Stimulated activated naive CD8-positive, alpha-beta T cell treated with anti-CD3 and anti-CD28 coated beads, Interleukin-15, Interleukin-2, amounts not matched to agents 100 ng/mL and 50 ng/mL, for 24 hours (primary cell): ENCODE measurements at regions not wholly inside any gene's neighbourhood (a gene's known extent, or its start where the extent isn't known, plus 50 kb on each side); places are given as distances from the start of the nearest gene placed in this dataset.

Source experiments
- H3K27ac Mint-ChIP-seq: one replicate; pipeline ENCODE4 v1.8.0; 2021; ENCODE audit warnings: mild to moderate bottlenecking, mixed read lengths
- H3K27me3 Mint-ChIP-seq: one replicate; pipeline ENCODE4 v1.8.0; 2021; ENCODE audit warnings: mixed read lengths
- H3K36me3 Mint-ChIP-seq: one replicate; pipeline ENCODE4 v1.8.0; 2021; ENCODE audit warnings: low read depth, mixed read lengths
- H3K4me1 Mint-ChIP-seq: one replicate; pipeline ENCODE4 v1.8.0; 2021; ENCODE audit warnings: low read depth, mixed read lengths
- H3K4me3 Mint-ChIP-seq: one replicate; pipeline ENCODE4 v1.8.0; 2021; ENCODE audit warnings: mild to moderate bottlenecking, mixed read lengths
- H3K9me3 Mint-ChIP-seq: one replicate; pipeline ENCODE4 v1.8.0; 2021; ENCODE audit warnings: mixed read lengths

DNA sequence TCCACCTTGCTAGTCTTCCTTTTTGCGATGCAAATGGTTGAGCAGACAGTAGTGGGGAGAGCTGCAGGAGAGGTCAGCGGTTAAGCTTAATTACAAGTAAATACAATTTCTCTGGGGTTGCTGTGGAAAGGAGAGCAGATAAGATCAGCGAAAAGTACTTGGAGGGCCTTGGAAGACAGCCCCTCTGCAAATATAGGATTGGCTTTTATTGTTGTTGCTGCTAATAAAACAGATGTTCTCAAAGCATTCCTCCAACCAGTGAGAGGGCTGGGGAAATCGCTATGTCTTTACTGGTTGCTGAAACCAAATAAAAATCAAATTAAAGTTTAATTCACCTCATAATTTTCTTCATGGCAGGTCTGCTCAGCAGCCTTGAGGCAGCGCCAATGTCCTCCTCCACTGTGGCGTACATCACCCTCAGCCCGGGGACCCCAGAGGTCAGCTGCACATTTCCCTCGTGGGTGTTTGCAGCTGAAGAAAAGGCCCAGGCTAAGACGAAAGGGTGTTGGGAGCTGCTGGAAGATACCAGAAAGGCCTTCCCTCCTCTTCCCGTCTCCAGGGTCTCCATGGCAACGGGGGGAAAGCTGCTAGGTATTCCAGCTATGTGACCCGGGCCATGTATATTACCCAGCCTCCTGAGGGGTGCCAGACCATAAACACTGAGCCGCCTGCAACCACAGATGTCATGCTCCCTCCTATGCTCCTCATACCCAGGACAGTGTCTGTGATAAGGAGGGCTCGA is 54.6 kb upstream of the POU2F1 start:
- Mint-ChIP-seq H3K27me3 (peaks cover 38% of the 10 kb centered on the region), H3K4me1 (peaks cover 7% of the 10 kb centered on the region), H3K4me3 (no peak overlapping the region), H3K9me3 (no peaks in the 10 kb centered on the region), H3K36me3 (no peaks in the 10 kb centered on the region), H3K27ac (no peak overlapping the region)

DNA sequence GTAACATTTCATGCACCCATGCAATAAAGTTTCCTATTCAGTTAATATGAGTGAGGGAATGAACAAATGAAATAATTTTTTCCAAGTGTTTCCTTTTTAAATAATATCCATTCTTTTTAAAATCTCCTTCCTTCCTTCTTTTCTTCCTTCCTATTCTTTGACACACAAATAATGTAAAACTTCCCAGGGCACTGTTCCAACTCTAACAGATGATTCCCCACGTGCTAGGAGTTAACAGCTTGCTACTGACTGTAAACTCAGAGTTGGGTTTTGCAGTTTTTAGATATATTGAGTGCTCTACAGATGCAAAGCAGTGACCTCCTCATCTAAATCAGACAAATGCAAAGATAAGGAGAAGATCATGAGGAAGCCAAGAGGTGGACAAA is 54.0 kb upstream of the POU2F1 start:
- peaks cover 38% of the 10 kb centered on the region for H3K27me3 Mint-ChIP-seq
- peaks cover 7% of the 10 kb centered on the region for H3K4me1 Mint-ChIP-seq
- no peak overlapping the region for H3K4me3 Mint-ChIP-seq
- H3K36me3 Mint-ChIP-seq: no peaks in the 10 kb centered on the region
- no peaks in the 10 kb centered on the region for H3K9me3 Mint-ChIP-seq
- no peak overlapping the region for H3K27ac Mint-ChIP-seq

DNA sequence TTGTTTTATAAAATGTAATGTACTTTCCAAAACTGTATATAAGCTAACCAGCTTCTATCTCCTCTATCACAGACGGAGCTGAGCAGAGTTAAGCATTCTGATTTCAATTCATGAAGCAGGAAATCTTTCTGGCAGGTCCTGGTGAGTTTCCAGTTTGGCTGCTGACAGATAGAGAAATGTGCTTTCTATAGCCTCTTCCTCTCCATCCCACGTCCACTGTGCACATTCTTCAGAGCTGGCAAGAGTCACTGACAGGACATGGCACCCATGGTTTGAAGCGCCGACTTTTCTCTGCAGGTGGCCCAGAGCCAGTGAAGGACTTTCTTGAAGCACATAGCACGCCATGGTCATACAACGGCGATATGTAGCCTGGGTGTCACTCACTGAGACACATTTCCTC is 52.3 kb upstream of the POU2F1 start:
- Mint-ChIP-seq H3K36me3 (no peaks in the 10 kb centered on the region), H3K27ac (no peak overlapping the region), H3K4me1 (peaks cover 3% of the 10 kb centered on the region), H3K4me3 (no peak overlapping the region), H3K27me3 (peaks cover 42% of the 10 kb centered on the region), H3K9me3 (no peaks in the 10 kb centered on the region)

DNA sequence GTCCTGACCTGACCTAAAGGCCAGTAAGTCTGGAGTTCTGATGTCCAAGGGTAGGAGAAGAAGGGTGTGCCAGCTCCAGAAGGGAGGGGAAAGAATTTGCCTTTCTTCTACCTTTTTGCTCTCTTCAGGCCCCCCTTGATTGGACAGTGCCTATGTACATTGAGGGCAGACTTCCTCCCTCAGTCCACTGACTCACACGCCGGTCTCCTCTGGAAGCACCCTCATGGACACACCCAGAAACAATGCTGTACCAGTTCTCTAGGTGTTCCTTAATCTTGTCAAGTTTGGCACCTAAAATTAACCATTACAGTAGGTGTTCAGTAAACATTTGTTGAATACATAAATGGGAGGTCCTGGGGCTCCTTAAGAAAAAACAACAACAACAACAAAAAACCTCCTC is 51.0 kb upstream of the POU2F1 start:
- no peaks in the 10 kb centered on the region for H3K36me3 Mint-ChIP-seq
- peaks cover 47% of the 10 kb centered on the region for H3K27me3 Mint-ChIP-seq
- no peaks in the 10 kb centered on the region for H3K4me1 Mint-ChIP-seq

More for the DNA sequence above, 51.0 kb upstream of the POU2F1 start:
- Mint-ChIP-seq H3K4me3 (no peak overlapping the region), H3K9me3 (no peaks in the 10 kb centered on the region), H3K27ac (no peak overlapping the region)
